ENCODE measurements at regions not wholly inside any gene's neighbourhood (a gene's known extent, or its start where the extent isn't known, plus 50 kb on each side); places are given as distances from the start of the nearest gene placed in this dataset.

DNA sequence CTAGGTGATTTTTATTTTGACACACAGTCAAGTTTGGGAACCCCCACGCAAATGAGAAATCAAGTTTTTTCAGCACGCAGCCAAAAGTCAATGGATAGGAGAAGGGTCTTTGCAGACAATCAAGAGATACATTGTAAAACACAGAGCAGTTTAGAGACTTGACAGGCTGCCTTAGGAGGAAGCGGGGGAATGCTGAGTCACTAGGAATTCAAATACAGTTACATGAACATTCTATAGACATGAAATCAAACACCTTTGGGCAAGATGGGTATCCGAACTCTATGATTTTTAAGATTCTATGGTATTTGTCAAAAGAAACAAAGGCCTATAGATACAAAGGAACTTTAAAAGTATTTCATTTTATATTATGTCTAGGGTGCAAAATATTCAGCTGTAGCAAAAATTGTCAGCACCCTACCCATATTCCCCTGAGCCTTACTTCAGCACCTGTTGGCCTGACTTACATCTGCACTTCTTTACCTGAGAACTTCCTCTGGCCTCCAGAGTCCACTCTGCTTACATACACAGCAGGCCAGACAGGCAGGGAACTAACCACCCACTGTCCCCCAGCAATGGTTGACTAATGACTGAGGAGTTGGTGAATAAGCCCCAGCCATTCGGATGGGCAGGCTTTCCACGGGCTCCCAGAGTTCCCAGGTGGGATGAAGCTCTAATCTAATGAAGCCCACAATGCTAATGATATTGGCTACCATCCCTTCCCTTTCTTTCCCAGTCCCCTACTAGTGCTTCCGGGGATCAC lies 289.3 kb upstream of the RORA start:
- TF ChIP-seq, protein P1, sequence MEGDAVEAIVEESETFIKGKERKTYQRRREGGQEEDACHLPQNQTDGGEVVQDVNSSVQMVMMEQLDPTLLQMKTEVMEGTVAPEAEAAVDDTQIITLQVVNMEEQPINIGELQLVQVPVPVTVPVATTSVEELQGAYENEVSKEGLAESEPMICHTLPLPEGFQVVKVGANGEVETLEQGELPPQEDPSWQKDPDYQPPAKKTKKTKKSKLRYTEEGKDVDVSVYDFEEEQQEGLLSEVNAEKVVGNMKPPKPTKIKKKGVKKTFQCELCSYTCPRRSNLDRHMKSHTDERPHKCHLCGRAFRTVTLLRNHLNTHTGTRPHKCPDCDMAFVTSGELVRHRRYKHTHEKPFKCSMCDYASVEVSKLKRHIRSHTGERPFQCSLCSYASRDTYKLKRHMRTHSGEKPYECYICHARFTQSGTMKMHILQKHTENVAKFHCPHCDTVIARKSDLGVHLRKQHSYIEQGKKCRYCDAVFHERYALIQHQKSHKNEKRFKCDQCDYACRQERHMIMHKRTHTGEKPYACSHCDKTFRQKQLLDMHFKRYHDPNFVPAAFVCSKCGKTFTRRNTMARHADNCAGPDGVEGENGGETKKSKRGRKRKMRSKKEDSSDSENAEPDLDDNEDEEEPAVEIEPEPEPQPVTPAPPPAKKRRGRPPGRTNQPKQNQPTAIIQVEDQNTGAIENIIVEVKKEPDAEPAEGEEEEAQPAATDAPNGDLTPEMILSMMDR (IDR thresholded peaks at IDR 0.05), result no peak
- no peak for TF ChIP-seq EP300 (IDR thresholded peaks at IDR 0.05)
- TF ChIP-seq POLR2A (IDR thresholded peaks at IDR 0.05), result no peak
- 67 to 76% methylated on average over 7 of the region's 7 CpGs for WGBS, 2 donors
- Histone ChIP-seq H3K36me3 (no peaks in the 10 kb centered on the region), H3K9me3 (no peaks in the 10 kb centered on the region), H3K4me3 (no peak overlapping the region), H3K27me3 (no peaks in the 10 kb centered on the region), H3K4me1 (no peaks in the 10 kb centered on the region), H3K27ac (no peak overlapping the region)
- no peak for DNase-seq (ENCODE audit: low spot score in 2 of 2)

DNA sequence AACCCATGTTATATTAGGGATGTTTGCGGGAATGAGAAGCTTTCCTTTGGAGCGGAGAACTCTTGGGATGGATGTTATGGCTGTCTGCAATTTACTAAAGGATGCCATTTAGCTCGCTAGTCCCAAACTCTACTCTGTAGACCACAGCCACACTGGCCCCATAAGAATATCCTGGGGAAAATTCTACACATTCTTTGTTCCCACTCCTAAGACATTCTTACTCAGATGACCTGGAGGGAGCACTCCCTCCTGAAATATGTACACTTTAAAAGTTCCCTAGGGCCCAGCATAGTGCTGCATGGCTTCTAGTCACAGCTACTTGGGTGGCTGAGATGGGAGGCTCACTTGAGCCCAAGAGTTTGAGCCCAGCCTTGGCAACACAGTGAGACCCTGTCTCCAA lies 288.7 kb upstream of the RORA start:
- no peaks in the 10 kb centered on the region for H3K27me3 ChIP-seq
- no peaks in the 10 kb centered on the region for H3K9me3 ChIP-seq
- no peak for DNase-seq (ENCODE audit: low spot score in 2 of 2)
- no peak overlapping the region for H3K4me3 ChIP-seq
- no peaks in the 10 kb centered on the region for H3K36me3 ChIP-seq
- 88 to 94% methylated on average over 3 of the region's 3 CpGs for WGBS, 2 donors
- no peak overlapping the region for H3K27ac ChIP-seq
- TF ChIP-seq, protein P1 (IDR thresholded peaks at IDR 0.05), result no peak
- TF ChIP-seq POLR2A (IDR thresholded peaks at IDR 0.05), result no peak
- no peak for TF ChIP-seq EP300 (IDR thresholded peaks at IDR 0.05)
- H3K4me1 ChIP-seq, result no peaks in the 10 kb centered on the region

DNA sequence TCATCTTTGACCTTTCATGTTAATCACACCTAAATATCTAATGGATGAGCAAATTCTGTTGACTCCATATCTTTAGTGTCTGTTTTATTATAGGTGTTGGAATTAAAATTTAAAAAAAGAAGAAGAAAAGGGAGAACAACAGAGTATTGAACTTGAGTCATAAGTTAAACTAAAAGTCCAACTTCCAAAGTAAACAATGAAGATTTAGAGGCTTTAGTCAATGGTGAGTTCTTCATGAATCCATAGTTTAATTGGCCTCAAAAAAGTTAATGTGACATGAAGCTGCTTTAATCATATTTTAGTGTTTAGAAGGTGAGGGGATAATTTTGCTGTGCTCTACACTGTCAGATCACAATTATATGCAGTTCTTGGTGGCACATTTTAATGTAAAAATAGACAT lies 288.2 kb upstream of the RORA start:
- TF ChIP-seq POLR2A (IDR thresholded peaks at IDR 0.05) (no peak), EP300 (IDR thresholded peaks at IDR 0.05) (no peak)
- TF ChIP-seq, protein P1 (IDR thresholded peaks at IDR 0.05), result no peak
- no peaks in the 10 kb centered on the region for H3K27me3 ChIP-seq
- H3K9me3 ChIP-seq, result no peaks in the 10 kb centered on the region
- no peak overlapping the region for H3K4me3 ChIP-seq
- DNase-seq (ENCODE audit: low spot score in 2 of 2), result no peak
- H3K4me1 ChIP-seq, result no peaks in the 10 kb centered on the region
- H3K36me3 ChIP-seq, result no peaks in the 10 kb centered on the region
- H3K27ac ChIP-seq, result no peak overlapping the region

DNA sequence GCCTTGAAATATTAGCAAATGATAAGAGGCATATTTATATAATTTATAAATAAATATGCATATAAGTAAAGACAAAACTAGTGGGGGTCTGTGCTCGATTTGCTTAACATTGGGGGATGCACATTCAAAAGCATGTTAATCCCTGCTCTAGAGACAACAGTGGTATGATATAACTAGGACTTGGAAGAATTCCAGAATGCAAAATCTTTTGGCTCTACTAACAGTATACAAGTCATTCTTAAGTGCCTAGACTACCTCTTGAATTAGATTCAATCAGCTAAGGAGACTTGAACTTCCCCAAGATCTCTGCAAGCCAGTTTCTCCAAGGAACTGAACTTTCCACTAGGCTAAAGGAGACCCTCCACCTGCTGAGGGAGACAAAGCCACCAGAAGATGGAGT lies 282.7 kb upstream of the RORA start:
- Histone ChIP-seq H3K36me3 (no peaks in the 10 kb centered on the region), H3K27ac (no peak overlapping the region), H3K4me3 (no peak overlapping the region), H3K4me1 (no peaks in the 10 kb centered on the region), H3K27me3 (no peaks in the 10 kb centered on the region), H3K9me3 (no peaks in the 10 kb centered on the region)
- 62 to 76% methylated on average over 1 of the region's 1 CpG for WGBS, 2 donors
- DNase-seq (ENCODE audit: low spot score in 2 of 2), result no peak
- TF ChIP-seq EP300 (IDR thresholded peaks at IDR 0.05) (no peak), POLR2A (IDR thresholded peaks at IDR 0.05) (no peak)
- TF ChIP-seq, protein P1 (IDR thresholded peaks at IDR 0.05), result no peak

DNA sequence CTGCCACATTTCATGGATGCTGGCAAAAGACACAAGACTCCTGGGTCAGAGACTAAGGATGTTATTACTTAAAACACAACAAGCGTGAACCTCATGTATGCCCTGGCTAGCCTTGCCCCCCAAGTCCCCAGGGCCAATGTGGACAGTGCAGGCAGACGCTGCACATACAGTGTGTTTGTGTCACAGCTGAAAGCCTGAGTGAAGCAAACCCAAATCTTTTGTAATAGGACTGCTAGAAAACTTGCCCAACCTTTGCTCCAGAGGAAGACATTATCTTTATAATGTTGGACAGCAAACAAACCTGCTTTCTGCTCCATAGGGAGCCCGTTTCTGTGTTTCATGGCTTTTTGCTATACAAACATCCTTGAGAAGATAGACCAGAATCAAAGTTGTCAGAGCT lies 282.0 kb upstream of the RORA start:
- no peaks in the 10 kb centered on the region for H3K4me1 ChIP-seq
- H3K4me3 ChIP-seq, result no peak overlapping the region
- no peaks in the 10 kb centered on the region for H3K9me3 ChIP-seq
- H3K27me3 ChIP-seq, result no peaks in the 10 kb centered on the region
- no peak for DNase-seq (ENCODE audit: low spot score in 2 of 2)
- 69 to 70% methylated on average over 3 of the region's 3 CpGs for WGBS, 2 donors
- no peak overlapping the region for H3K27ac ChIP-seq
- TF ChIP-seq EP300 (IDR thresholded peaks at IDR 0.05) (no peak), POLR2A (IDR thresholded peaks at IDR 0.05) (no peak)
- TF ChIP-seq, protein P1 (IDR thresholded peaks at IDR 0.05), result no peak
- H3K36me3 ChIP-seq, result no peaks in the 10 kb centered on the region

All from tibial nerve (tissue), 4 donors.